CD8-positive, alpha-beta memory T cell (primary cell): ENCODE measurements at regions not wholly inside any gene's neighbourhood (a gene's known extent, or its start where the extent isn't known, plus 50 kb on each side); places are given as distances from the start of the nearest gene placed in this dataset.

Experiments
- CTCF ChIA-PET: fragments of 350-600 bp; sonication (Branson Sonifier 250); formaldehyde crosslinking; loops from one replicate; lab custom pipeline; 2021; ENCODE audit warnings: antibody characterized with exemption; lab: Charles Lee
- POLR2A ChIA-PET: fragments of 350-600 bp; sonication (Branson Sonifier 250); formaldehyde crosslinking; loops from one replicate; lab custom pipeline; 2021; ENCODE audit warnings: antibody characterized with exemption; lab: Charles Lee
- DNase-seq, 5 donors: peaks; one replicate each; pipeline versions ENCODE4 v3.0.0 to v3.0.0-alpha.2; 2020 to 2022; ENCODE audit warnings: mixed read lengths in 1 of 5
- H3K27ac ChIP-seq: one replicate; pipeline ENCODE4 v1.7.0; 2013; ENCODE audit warnings: low read depth, mild to moderate bottlenecking, low read length, moderate library complexity
- H3K27me3 ChIP-seq: 2 replicates; pipeline ENCODE4 v1.7.0; 2013; ENCODE audit warnings: low read length, mild to moderate bottlenecking; ENCODE audit not compliant: insufficient read depth, poor library complexity, severe bottlenecking
- H3K36me3 ChIP-seq: 2 replicates; pipeline ENCODE4 v1.7.0; 2013; ENCODE audit warnings: mild to moderate bottlenecking, low read length, moderate library complexity; ENCODE audit not compliant: insufficient read depth
- H3K4me1 ChIP-seq: 2 replicates; pipeline ENCODE4 v1.7.0; 2013; ENCODE audit warnings: mild to moderate bottlenecking, low read length, moderate library complexity; ENCODE audit not compliant: insufficient read depth
- H3K4me3 ChIP-seq: 2 replicates; pipeline ENCODE4 v1.7.0; 2013; ENCODE audit warnings: mild to moderate bottlenecking, low read length
- H3K9me3 ChIP-seq: 2 replicates; pipeline ENCODE4 v1.7.0; 2013; ENCODE audit warnings: mild to moderate bottlenecking, low read length
- H3K27ac Mint-ChIP-seq, 8 donors: one replicate each; pipeline ENCODE4 v1.8.0; 2020 to 2021; ENCODE audit warnings: mixed read lengths in 8 of 8, mild to moderate bottlenecking in 6 of 8, inconsistent platforms in 3 of 8, moderate library complexity in 3 of 8
- H3K27me3 Mint-ChIP-seq, 2 donors: one replicate each; pipeline ENCODE4 v1.8.0; 2020 to 2021; ENCODE audit warnings: mixed read lengths in 2 of 2, mild to moderate bottlenecking in 1 of 2, moderate library complexity in 1 of 2
- H3K36me3 Mint-ChIP-seq, 3 donors: one replicate each; pipeline ENCODE4 v1.8.0; 2020 to 2021; ENCODE audit warnings: mixed read lengths in 3 of 3, inconsistent platforms in 1 of 3, mild to moderate bottlenecking in 1 of 3
- H3K4me1 Mint-ChIP-seq, 3 donors: one replicate each; pipeline ENCODE4 v1.8.0; 2020 to 2021; ENCODE audit warnings: mixed read lengths in 3 of 3, inconsistent platforms in 1 of 3, mild to moderate bottlenecking in 1 of 3
- H3K4me3 Mint-ChIP-seq, 7 donors: one replicate each; pipeline ENCODE4 v1.8.0; 2020 to 2021; ENCODE audit warnings: mixed read lengths in 7 of 7, mild to moderate bottlenecking in 6 of 7, moderate library complexity in 4 of 7, inconsistent platforms in 2 of 7
- H3K9me3 Mint-ChIP-seq, 5 donors: one replicate each; pipeline ENCODE4 v1.8.0; 2020 to 2022; ENCODE audit warnings: mixed read lengths in 5 of 5, mild to moderate bottlenecking in 3 of 5, moderate library complexity in 2 of 5, inconsistent platforms in 1 of 5

DNA sequence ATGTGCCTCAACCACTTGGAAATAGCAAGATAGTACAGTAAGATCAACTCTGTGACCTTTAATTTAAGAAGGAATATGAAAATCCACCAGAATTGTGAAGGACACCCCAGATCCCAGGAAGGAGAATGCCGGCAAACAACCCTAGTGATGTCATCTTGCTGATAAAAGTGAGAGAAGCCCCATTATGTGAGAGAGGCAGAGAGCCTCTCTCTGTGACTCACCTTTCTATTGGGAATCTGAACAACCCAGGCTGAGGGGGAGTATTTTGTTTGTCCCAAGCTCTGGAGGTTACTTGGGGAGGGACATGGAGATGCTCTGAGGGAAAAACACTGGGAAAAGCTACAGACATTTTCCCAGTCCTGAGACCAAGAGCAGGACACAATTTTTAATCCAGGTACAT is 188.3 kb upstream of the FERMT1 start:
- Mint-ChIP-seq H3K36me3 (no peaks in the 10 kb centered on the region), H3K27me3 (peaks cover 0 to 1% of the 10 kb centered on the region in 2 donors), H3K4me1 (no peaks in the 10 kb centered on the region), H3K27ac (no peak overlapping the region), H3K4me3 (no peak overlapping the region), H3K9me3 (peaks cover 9 to 17% (median 13%) of the 10 kb centered on the region in 5 donors)
- H3K27me3 ChIP-seq: no peaks in the 10 kb centered on the region
- H3K27ac ChIP-seq: no peak overlapping the region
- no peak for DNase-seq
- CTCF ChIA-PET: no interaction called here
- H3K4me1 ChIP-seq: no peaks in the 10 kb centered on the region
- H3K36me3 ChIP-seq: no peaks in the 10 kb centered on the region
- H3K4me3 ChIP-seq: no peak overlapping the region
- POLR2A ChIA-PET: no interaction called here
- H3K9me3 ChIP-seq: no peaks in the 10 kb centered on the region

- no peaks in the 10 kb centered on the region for H3K36me3 Mint-ChIP-seq
- DNase-seq: no peak
- ChIA-PET POLR2A (no interaction called here), CTCF (no interaction called here)
- Histone ChIP-seq H3K9me3 (no peaks in the 10 kb centered on the region), H3K4me1 (no peaks in the 10 kb centered on the region), H3K36me3 (no peaks in the 10 kb centered on the region), H3K27ac (no peak overlapping the region), H3K27me3 (no peaks in the 10 kb centered on the region), H3K4me3 (no peak overlapping the region)
- no peak overlapping the region for H3K4me3 Mint-ChIP-seq
- no peaks in the 10 kb centered on the region for H3K4me1 Mint-ChIP-seq
- peaks cover 0 to 1% of the 10 kb centered on the region in 2 donors for H3K27me3 Mint-ChIP-seq
- H3K27ac Mint-ChIP-seq: no peak overlapping the region
- peaks cover 0 to 8% (median 0%) of the 10 kb centered on the region in 5 donors for H3K9me3 Mint-ChIP-seq
Observed at GRCh38 chr20:6305536-6305935, 182.7 kb upstream of the FERMT1 start.

DNA sequence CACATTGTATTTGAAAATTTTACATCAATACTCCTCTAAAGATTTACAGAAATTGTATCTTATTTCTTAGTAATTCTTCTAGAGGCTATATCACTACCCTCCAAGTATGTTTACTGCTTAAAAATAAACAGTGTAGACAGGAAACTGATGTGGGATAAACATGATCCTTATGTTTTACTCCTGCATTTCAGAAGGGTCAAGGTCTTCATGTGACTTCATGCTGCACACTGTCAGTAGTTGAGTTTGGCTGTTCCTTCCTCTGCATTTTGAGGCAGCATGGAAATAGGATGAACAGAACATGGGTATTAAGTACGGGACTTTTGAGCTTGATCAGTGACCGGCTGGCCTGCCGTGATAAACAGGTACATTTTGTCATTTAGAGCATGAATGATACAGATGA is 179.2 kb upstream of the FERMT1 start:
- H3K4me1 ChIP-seq: no peaks in the 10 kb centered on the region
- Mint-ChIP-seq H3K9me3 (peaks cover 0 to 10% (median 0%) of the 10 kb centered on the region in 5 donors), H3K4me1 (no peaks in the 10 kb centered on the region), H3K27me3 (peaks cover 0 to 1% of the 10 kb centered on the region in 2 donors), H3K27ac (no peak overlapping the region), H3K36me3 (no peaks in the 10 kb centered on the region), H3K4me3 (no peak overlapping the region)
- no peak for DNase-seq
- H3K27ac ChIP-seq: no peak overlapping the region
- no peak overlapping the region for H3K4me3 ChIP-seq
- ChIA-PET POLR2A (no interaction called here), CTCF (no interaction called here)
- H3K9me3 ChIP-seq: no peaks in the 10 kb centered on the region
- no peaks in the 10 kb centered on the region for H3K27me3 ChIP-seq
- no peaks in the 10 kb centered on the region for H3K36me3 ChIP-seq

DNA sequence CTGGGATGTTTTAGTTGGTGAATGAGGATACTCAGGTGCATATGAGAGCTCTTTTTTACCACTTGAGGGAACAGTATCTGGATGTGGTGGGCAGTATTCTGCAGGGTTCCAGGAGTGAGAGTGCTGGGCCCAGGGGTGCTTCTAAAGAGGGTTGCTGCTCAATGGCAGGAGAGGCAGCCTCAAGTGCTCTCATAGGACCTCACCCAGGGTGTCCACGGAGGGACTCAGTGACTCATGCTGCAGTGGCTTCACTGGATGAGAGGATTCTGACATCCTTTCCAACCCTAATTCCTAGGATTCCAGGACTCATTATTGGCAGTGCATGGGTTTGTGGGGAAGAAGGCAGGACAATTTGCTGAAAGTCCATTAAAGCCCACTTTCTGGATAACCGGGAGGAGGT is 176.6 kb upstream of the FERMT1 start:
- POLR2A ChIA-PET: no interaction called here
- H3K27ac ChIP-seq: no peak overlapping the region
- no peak overlapping the region for H3K27ac Mint-ChIP-seq

GRCh38 chr20:6298049-6298448 is 175.2 kb upstream of the FERMT1 start:
- Histone ChIP-seq H3K9me3 (no peaks in the 10 kb centered on the region), H3K36me3 (no peaks in the 10 kb centered on the region), H3K27me3 (no peaks in the 10 kb centered on the region), H3K4me3 (no peak overlapping the region), H3K4me1 (no peaks in the 10 kb centered on the region), H3K27ac (no peak overlapping the region)
- no peaks in the 10 kb centered on the region for H3K4me1 Mint-ChIP-seq
- H3K9me3 Mint-ChIP-seq: peaks cover 0 to 10% (median 0%) of the 10 kb centered on the region in 5 donors
- ChIA-PET CTCF (no interaction called here), POLR2A (no interaction called here)
- H3K27me3 Mint-ChIP-seq: no peaks in the 10 kb centered on the region
- no peaks in the 10 kb centered on the region for H3K36me3 Mint-ChIP-seq
- no peak overlapping the region for H3K27ac Mint-ChIP-seq
- DNase-seq: no peak
- H3K4me3 Mint-ChIP-seq: no peak overlapping the region

More for the DNA sequence above, 176.6 kb upstream of the FERMT1 start:
- no peaks in the 10 kb centered on the region for H3K36me3 ChIP-seq
- H3K4me1 Mint-ChIP-seq: no peaks in the 10 kb centered on the region
- peaks cover 0 to 8% (median 0%) of the 10 kb centered on the region in 5 donors for H3K9me3 Mint-ChIP-seq
- no peak overlapping the region for H3K4me3 ChIP-seq
- no peaks in the 10 kb centered on the region for H3K4me1 ChIP-seq
- H3K4me3 Mint-ChIP-seq: no peak overlapping the region
- CTCF ChIA-PET: no interaction called here
- DNase-seq: no peak
- H3K9me3 ChIP-seq: no peaks in the 10 kb centered on the region
- no peaks in the 10 kb centered on the region for H3K36me3 Mint-ChIP-seq
- H3K27me3 ChIP-seq: no peaks in the 10 kb centered on the region
- no peaks in the 10 kb centered on the region for H3K27me3 Mint-ChIP-seq

- ChIA-PET POLR2A (no interaction called here), CTCF (no interaction called here)
- no peaks in the 10 kb centered on the region for H3K9me3 ChIP-seq
- Mint-ChIP-seq H3K9me3 (peaks cover 0 to 6% (median 3%) of the 10 kb centered on the region in 5 donors), H3K27ac (no peak overlapping the region), H3K4me3 (no peak overlapping the region), H3K4me1 (no peaks in the 10 kb centered on the region), H3K36me3 (no peaks in the 10 kb centered on the region), H3K27me3 (no peaks in the 10 kb centered on the region)
- H3K4me1 ChIP-seq: no peaks in the 10 kb centered on the region
- DNase-seq: no peak
- H3K4me3 ChIP-seq: no peak overlapping the region
- H3K36me3 ChIP-seq: no peaks in the 10 kb centered on the region
- H3K27ac ChIP-seq: no peak overlapping the region
- no peaks in the 10 kb centered on the region for H3K27me3 ChIP-seq
Observed at GRCh38 chr20:6295867-6296256, 173.0 kb upstream of the FERMT1 start.

DNA sequence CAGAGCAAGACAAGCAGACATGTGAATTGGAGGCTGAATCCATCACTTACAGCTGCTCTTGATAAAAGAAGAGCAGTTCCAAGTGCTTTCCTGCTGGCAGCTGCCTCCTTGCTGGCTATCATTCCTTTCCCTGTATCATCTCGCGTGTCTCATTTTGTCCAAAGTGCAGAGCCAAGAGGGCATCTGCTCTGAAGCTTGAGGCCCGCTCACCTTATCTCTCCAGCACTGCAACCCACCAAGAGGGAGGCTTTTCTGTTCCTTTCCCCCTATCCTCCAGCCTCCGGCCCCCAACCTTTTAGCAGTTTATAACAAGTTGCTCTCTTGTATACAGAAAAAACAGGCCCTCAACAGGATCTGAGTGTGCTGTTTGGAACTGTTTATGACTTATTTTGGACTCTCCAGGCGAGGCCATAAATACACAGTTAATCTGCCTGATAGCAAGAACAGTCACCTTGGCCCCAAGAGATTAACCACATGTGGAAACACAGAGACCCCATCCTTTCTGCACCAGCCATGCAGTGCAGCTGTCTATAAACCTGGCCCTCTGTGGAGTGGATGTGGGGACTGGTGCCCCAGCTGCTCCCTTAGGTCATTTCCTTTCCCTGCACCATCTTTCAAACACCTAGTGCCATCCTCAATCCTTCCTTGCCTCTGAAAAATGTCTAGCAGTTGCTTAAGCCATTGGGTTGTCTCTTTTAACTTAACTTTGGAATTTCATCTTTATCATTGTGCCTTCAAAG is 172.5 kb upstream of the FERMT1 start:
- POLR2A ChIA-PET: no interaction called here
- Histone ChIP-seq H3K4me3 (no peak overlapping the region), H3K27me3 (no peaks in the 10 kb centered on the region), H3K9me3 (no peaks in the 10 kb centered on the region), H3K27ac (no peak overlapping the region), H3K4me1 (no peaks in the 10 kb centered on the region), H3K36me3 (no peaks in the 10 kb centered on the region)
- CTCF ChIA-PET: no interaction called here
- Mint-ChIP-seq H3K4me1 (no peaks in the 10 kb centered on the region), H3K4me3 (no peak overlapping the region), H3K27me3 (no peaks in the 10 kb centered on the region), H3K9me3 (peaks cover 0 to 6% (median 4%) of the 10 kb centered on the region in 5 donors), H3K27ac (no peak overlapping the region), H3K36me3 (no peaks in the 10 kb centered on the region)
- no peak for DNase-seq

- Histone ChIP-seq H3K4me1 (no peaks in the 10 kb centered on the region), H3K9me3 (no peaks in the 10 kb centered on the region), H3K27me3 (no peaks in the 10 kb centered on the region), H3K27ac (no peak overlapping the region), H3K36me3 (no peaks in the 10 kb centered on the region), H3K4me3 (no peak overlapping the region)
- peaks cover 11 to 27% (median 13%) of the 10 kb centered on the region in 5 donors for H3K9me3 Mint-ChIP-seq
- POLR2A ChIA-PET: no interaction called here
- CTCF ChIA-PET: no interaction called here
- H3K4me3 Mint-ChIP-seq: no peak overlapping the region
- no peak overlapping the region for H3K27ac Mint-ChIP-seq
- peaks cover 0 to 1% of the 10 kb centered on the region in 2 donors for H3K27me3 Mint-ChIP-seq
- no peaks in the 10 kb centered on the region for H3K4me1 Mint-ChIP-seq
- no peak for DNase-seq
- no peaks in the 10 kb centered on the region for H3K36me3 Mint-ChIP-seq
Observed at GRCh38 chr20:6287471-6287870, 164.6 kb upstream of the FERMT1 start.
